ENCODE measurements at regions not wholly inside any gene's neighbourhood (a gene's known extent, or its start where the extent isn't known, plus 50 kb on each side); places are given as distances from the start of the nearest gene placed in this dataset.

DNA sequence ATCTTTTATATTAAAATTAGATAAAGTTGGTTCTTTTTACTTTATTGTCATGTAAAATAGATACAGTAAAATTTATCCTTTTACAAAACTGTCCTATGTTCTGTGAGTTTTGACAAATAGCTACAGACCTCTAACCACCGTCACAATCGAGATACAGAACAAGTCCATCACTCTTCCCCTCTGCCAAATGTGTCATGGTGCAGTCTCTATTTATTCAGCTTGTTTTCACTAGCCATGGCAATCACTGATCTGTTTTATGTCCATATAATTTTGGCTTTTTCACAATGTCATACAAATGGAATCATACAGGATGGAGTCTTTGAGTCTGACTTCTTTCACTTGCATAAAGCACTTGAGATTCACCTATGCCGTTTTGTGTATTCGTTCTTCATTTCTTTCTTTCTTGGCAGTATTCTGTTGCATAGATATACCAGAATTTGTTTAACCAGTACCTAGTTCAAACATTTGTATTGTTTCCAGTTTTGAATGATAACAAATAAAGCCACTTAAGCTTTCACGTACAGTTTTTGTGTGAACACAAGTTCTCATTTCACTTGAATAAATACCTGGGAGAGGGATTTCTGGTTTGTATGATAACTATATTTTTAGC is 273.2 kb upstream of the MPDZ start:
- no peak for TF ChIP-seq EZH2 (IDR thresholded peaks at IDR 0.05; ENCODE audit: borderline replicate concordance, low read depth, low read length, poor library complexity, severe bottlenecking)
- TF ChIP-seq, protein P1, sequence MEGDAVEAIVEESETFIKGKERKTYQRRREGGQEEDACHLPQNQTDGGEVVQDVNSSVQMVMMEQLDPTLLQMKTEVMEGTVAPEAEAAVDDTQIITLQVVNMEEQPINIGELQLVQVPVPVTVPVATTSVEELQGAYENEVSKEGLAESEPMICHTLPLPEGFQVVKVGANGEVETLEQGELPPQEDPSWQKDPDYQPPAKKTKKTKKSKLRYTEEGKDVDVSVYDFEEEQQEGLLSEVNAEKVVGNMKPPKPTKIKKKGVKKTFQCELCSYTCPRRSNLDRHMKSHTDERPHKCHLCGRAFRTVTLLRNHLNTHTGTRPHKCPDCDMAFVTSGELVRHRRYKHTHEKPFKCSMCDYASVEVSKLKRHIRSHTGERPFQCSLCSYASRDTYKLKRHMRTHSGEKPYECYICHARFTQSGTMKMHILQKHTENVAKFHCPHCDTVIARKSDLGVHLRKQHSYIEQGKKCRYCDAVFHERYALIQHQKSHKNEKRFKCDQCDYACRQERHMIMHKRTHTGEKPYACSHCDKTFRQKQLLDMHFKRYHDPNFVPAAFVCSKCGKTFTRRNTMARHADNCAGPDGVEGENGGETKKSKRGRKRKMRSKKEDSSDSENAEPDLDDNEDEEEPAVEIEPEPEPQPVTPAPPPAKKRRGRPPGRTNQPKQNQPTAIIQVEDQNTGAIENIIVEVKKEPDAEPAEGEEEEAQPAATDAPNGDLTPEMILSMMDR (conservative IDR thresholded peaks at IDR 0.05; ENCODE audit: low read depth, low read length): no peak

Measured in A673 (cell line).